Activated naive CD8-positive, alpha-beta T cell treated with anti-CD3 and anti-CD28 coated beads, Interleukin-2, amount 10 ng/mL, durations not matched to agents 7 days and 5 days (primary cell): ENCODE measurements at regions not wholly inside any gene's neighbourhood (a gene's known extent, or its start where the extent isn't known, plus 50 kb on each side); places are given as distances from the start of the nearest gene placed in this dataset.
"Not testable (repeated sequence)": the region's sequence is repeated elsewhere in the genome, so short reads cannot be mapped to it uniquely, and the experiment has no call there.

ENCODE experiments used
- ATAC-seq: fragments of 150-1000 bp; cut with Tn5 transposase; one replicate; pipeline ENCODE4 v1.10.0; 2021; ENCODE audit warnings: low read depth, moderate library complexity
- POLR2A ChIA-PET: fragments of 350-600 bp; sonication (Branson Sonifier 250); formaldehyde crosslinking; loops from one replicate; lab custom pipeline; 2021; ENCODE audit warnings: antibody characterized with exemption; lab: Charles Lee
- DNase-seq: peaks from one replicate; pipeline ENCODE4 v3.0.0; 2021
- H3K27ac Mint-ChIP-seq: one replicate; pipeline ENCODE4 v1.8.0; 2022; ENCODE audit warnings: mild to moderate bottlenecking, mixed read lengths
- H3K27me3 Mint-ChIP-seq: one replicate; pipeline ENCODE4 v1.8.0; 2022; ENCODE audit warnings: mild to moderate bottlenecking, moderate library complexity, mixed read lengths
- H3K36me3 Mint-ChIP-seq: one replicate; pipeline ENCODE4 v1.8.0; 2021; ENCODE audit warnings: mild to moderate bottlenecking, mixed read lengths
- H3K4me1 Mint-ChIP-seq: one replicate; pipeline ENCODE4 v1.8.0; 2021; ENCODE audit warnings: mixed read lengths
- H3K4me3 Mint-ChIP-seq: one replicate; pipeline ENCODE4 v1.8.0; 2022; ENCODE audit warnings: mild to moderate bottlenecking, moderate library complexity, mixed read lengths
- H3K9me3 Mint-ChIP-seq: one replicate; pipeline ENCODE4 v1.8.0; 2021; ENCODE audit warnings: mixed read lengths

GRCh38 chr1:196070940-196071339 lies 537.3 kb downstream of the KCNT2 start:
- POLR2A ChIA-PET: no interaction called here
- H3K9me3 Mint-ChIP-seq: no peaks in the 10 kb centered on the region
- H3K4me1 Mint-ChIP-seq: no peaks in the 10 kb centered on the region
- H3K4me3 Mint-ChIP-seq: no peak overlapping the region
- H3K27me3 Mint-ChIP-seq: no peaks in the 10 kb centered on the region
- H3K27ac Mint-ChIP-seq: no peak overlapping the region
- DNase-seq (no peak), ATAC-seq (no peak)
- no peaks in the 10 kb centered on the region for H3K36me3 Mint-ChIP-seq

GRCh38 chr1:196063952-196064351 lies 544.3 kb downstream of the KCNT2 start:
- Mint-ChIP-seq H3K36me3 (no peaks in the 10 kb centered on the region), H3K27me3 (no peaks in the 10 kb centered on the region), H3K27ac (no peak overlapping the region), H3K9me3 (no peaks in the 10 kb centered on the region), H3K4me1 (no peaks in the 10 kb centered on the region), H3K4me3 (no peak overlapping the region)
- POLR2A ChIA-PET: no interaction called here
- DNase-seq (no peak), ATAC-seq (no peak)

GRCh38 chr1:196063294-196063693 lies 544.9 kb downstream of the KCNT2 start:
- Mint-ChIP-seq H3K27me3 (no peaks in the 10 kb centered on the region), H3K4me1 (no peaks in the 10 kb centered on the region), H3K27ac (no peak overlapping the region), H3K9me3 (no peaks in the 10 kb centered on the region), H3K4me3 (no peak overlapping the region), H3K36me3 (no peaks in the 10 kb centered on the region)
- ATAC-seq (no peak), DNase-seq (no peak)
- POLR2A ChIA-PET: no interaction called here

- POLR2A ChIA-PET: no interaction called here
- Mint-ChIP-seq H3K27me3 (no peaks in the 10 kb centered on the region), H3K9me3 (no peaks in the 10 kb centered on the region)
Observed at GRCh38 chr1:196060539-196060938, 547.7 kb downstream of the KCNT2 start.

GRCh38 chr1:196059210-196059609 lies 549.0 kb downstream of the KCNT2 start:
- ATAC-seq (no peak), DNase-seq (no peak)
- no peaks in the 10 kb centered on the region for H3K9me3 Mint-ChIP-seq
- H3K4me1 Mint-ChIP-seq: no peaks in the 10 kb centered on the region
- H3K27me3 Mint-ChIP-seq: no peaks in the 10 kb centered on the region
- H3K4me3 Mint-ChIP-seq: no peak overlapping the region
- H3K27ac Mint-ChIP-seq: no peak overlapping the region
- no peaks in the 10 kb centered on the region for H3K36me3 Mint-ChIP-seq
- POLR2A ChIA-PET: no interaction called here

More at GRCh38 chr1:196060539-196060938, 547.7 kb downstream of the KCNT2 start:
- no peaks in the 10 kb centered on the region for H3K4me1 Mint-ChIP-seq
- ATAC-seq (no peak), DNase-seq (no peak)
- no peak overlapping the region for H3K27ac Mint-ChIP-seq
- H3K36me3 Mint-ChIP-seq: no peaks in the 10 kb centered on the region
- no peak overlapping the region for H3K4me3 Mint-ChIP-seq

- no peak for ATAC-seq
Observed at GRCh38 chr1:196056966-196057365, 551.3 kb downstream of the KCNT2 start.

GRCh38 chr1:196049407-196049806 lies 558.8 kb downstream of the KCNT2 start:
- Mint-ChIP-seq H3K4me1 (no peaks in the 10 kb centered on the region), H3K27ac (no peak overlapping the region), H3K4me3 (no peak overlapping the region), H3K36me3 (no peaks in the 10 kb centered on the region), H3K9me3 (no peaks in the 10 kb centered on the region), H3K27me3 (no peaks in the 10 kb centered on the region)
- POLR2A ChIA-PET: no interaction called here
- ATAC-seq (no peak), DNase-seq (no peak)

More at GRCh38 chr1:196056966-196057365, 551.3 kb downstream of the KCNT2 start:
- Mint-ChIP-seq H3K4me3 (no peak overlapping the region), H3K27ac (no peak overlapping the region), H3K36me3 (no peaks in the 10 kb centered on the region), H3K9me3 (no peaks in the 10 kb centered on the region), H3K4me1 (no peaks in the 10 kb centered on the region), H3K27me3 (no peaks in the 10 kb centered on the region)
- no peak for DNase-seq
- POLR2A ChIA-PET: no interaction called here

- Mint-ChIP-seq H3K36me3 (no peaks in the 10 kb centered on the region), H3K4me3 (no peak overlapping the region), H3K27me3 (no peaks in the 10 kb centered on the region), H3K27ac (no peak overlapping the region), H3K9me3 (peaks cover 1% of the 10 kb centered on the region), H3K4me1 (no peaks in the 10 kb centered on the region)
- ATAC-seq: no peak
- no peak for DNase-seq
- POLR2A ChIA-PET: no interaction called here
Observed at GRCh38 chr1:196043268-196043667, 565.0 kb downstream of the KCNT2 start.

- Mint-ChIP-seq H3K4me1 (no peaks in the 10 kb centered on the region), H3K36me3 (no peaks in the 10 kb centered on the region), H3K4me3 (no peak overlapping the region), H3K27me3 (no peaks in the 10 kb centered on the region), H3K27ac (no peak overlapping the region), H3K9me3 (peaks cover 4% of the 10 kb centered on the region)
- DNase-seq (no peak), ATAC-seq (no peak)
- POLR2A ChIA-PET: no interaction called here
Observed at GRCh38 chr1:196034080-196034706, 574.0 kb downstream of the KCNT2 start.

- H3K4me3 Mint-ChIP-seq, H3K4me1 Mint-ChIP-seq, ATAC-seq, H3K27ac Mint-ChIP-seq, H3K36me3 Mint-ChIP-seq, DNase-seq, H3K27me3 Mint-ChIP-seq, POLR2A ChIA-PET, H3K9me3 Mint-ChIP-seq: not testable (repeated sequence)
Observed at GRCh38 chr1:196031387-196031786, 576.9 kb downstream of the KCNT2 start.

- DNase-seq: no peak
- H3K4me1 Mint-ChIP-seq: no peaks in the 10 kb centered on the region
- no peak for ATAC-seq
- H3K4me3 Mint-ChIP-seq: no peak overlapping the region
- H3K27me3 Mint-ChIP-seq: no peaks in the 10 kb centered on the region
- POLR2A ChIA-PET: no interaction called here
- no peaks in the 10 kb centered on the region for H3K9me3 Mint-ChIP-seq
- no peak overlapping the region for H3K27ac Mint-ChIP-seq
- no peaks in the 10 kb centered on the region for H3K36me3 Mint-ChIP-seq
Observed at GRCh38 chr1:196030455-196030854, 577.8 kb downstream of the KCNT2 start.

GRCh38 chr1:196029410-196029809 lies 578.8 kb downstream of the KCNT2 start:
- DNase-seq (no peak), ATAC-seq (no peak)
- Mint-ChIP-seq H3K36me3 (no peaks in the 10 kb centered on the region), H3K4me1 (no peaks in the 10 kb centered on the region), H3K27me3 (no peaks in the 10 kb centered on the region), H3K9me3 (no peaks in the 10 kb centered on the region), H3K4me3 (no peak overlapping the region), H3K27ac (no peak overlapping the region)
- POLR2A ChIA-PET: no interaction called here

GRCh38 chr1:196027127-196027526 lies 581.1 kb downstream of the KCNT2 start:
- Mint-ChIP-seq H3K4me1 (no peaks in the 10 kb centered on the region), H3K27me3 (no peaks in the 10 kb centered on the region), H3K36me3 (no peaks in the 10 kb centered on the region), H3K4me3 (no peak overlapping the region), H3K9me3 (no peaks in the 10 kb centered on the region), H3K27ac (no peak overlapping the region)
- ATAC-seq: no peak
- DNase-seq: no peak
- POLR2A ChIA-PET: no interaction called here

- ATAC-seq, DNase-seq, H3K27me3 Mint-ChIP-seq, H3K4me1 Mint-ChIP-seq, POLR2A ChIA-PET, H3K9me3 Mint-ChIP-seq, H3K4me3 Mint-ChIP-seq, H3K36me3 Mint-ChIP-seq, H3K27ac Mint-ChIP-seq: not testable (repeated sequence)
Observed at GRCh38 chr1:196021174-196021573, 587.1 kb downstream of the KCNT2 start.

- no peak overlapping the region for H3K4me3 Mint-ChIP-seq
- no peaks in the 10 kb centered on the region for H3K27me3 Mint-ChIP-seq
- H3K4me1 Mint-ChIP-seq: no peaks in the 10 kb centered on the region
Observed at GRCh38 chr1:196009362-196009761, 598.9 kb downstream of the KCNT2 start.

More at GRCh38 chr1:196009362-196009761, 598.9 kb downstream of the KCNT2 start:
- no peaks in the 10 kb centered on the region for H3K9me3 Mint-ChIP-seq
- H3K36me3 Mint-ChIP-seq: no peaks in the 10 kb centered on the region
- DNase-seq (no peak), ATAC-seq (no peak)
- H3K27ac Mint-ChIP-seq: no peak overlapping the region
- POLR2A ChIA-PET: no interaction called here
